HL-60 (cell line): ENCODE measurements at regions not wholly inside any gene's neighbourhood (a gene's known extent, or its start where the extent isn't known, plus 50 kb on each side); places are given as distances from the start of the nearest gene placed in this dataset.

Experiments
- DNase-seq, 2 experiments: peaks; one replicate each; pipeline ENCODE4 v3.0.0-alpha.2; 2010 to 2020; ENCODE audit warnings: low read depth in 1 of 2, low spot score in 1 of 2
- H3K27ac ChIP-seq: fragments of 250-450 bp; sonication (Bioruptor Pico); replicated peaks from 2 replicates; pipeline ENCODE4 v1.5.1; 2020; ENCODE audit warnings: mild to moderate bottlenecking, moderate library complexity
- H3K27me3 ChIP-seq: fragments of 250-450 bp; sonication (Bioruptor Pico); 2 replicates; pipeline ENCODE4 v1.5.1; 2021; ENCODE audit warnings: mild to moderate bottlenecking, moderate library complexity; ENCODE audit not compliant: insufficient read depth, poor library complexity, severe bottlenecking
- H3K4me3 ChIP-seq: replicated peaks from 2 replicates; pipeline ENCODE4 v1.5.1; 2011; ENCODE audit warnings: mild to moderate bottlenecking, control low read depth, low read length; ENCODE audit not compliant: insufficient read depth
- GABPA ChIP-seq: IDR thresholded peaks from 2 replicates; pipeline ENCODE4 v1.6.1; 2012; ENCODE audit warnings: low read depth
- POLR2AphosphoS5 ChIP-seq: IDR thresholded peaks from 2 replicates; pipeline ENCODE4 v1.6.1; 2012; ENCODE audit warnings: low read depth
- SPI1 ChIP-seq: IDR thresholded peaks from 2 replicates; pipeline ENCODE4 v1.6.1; 2012; ENCODE audit warnings: low read depth, mild to moderate bottlenecking, borderline replicate concordance
- TF ChIP-seq, protein P1 (sequence below): IDR thresholded peaks from one replicate; pipeline ENCODE4 v1.5.1; 2011; ENCODE audit warnings: low read length, control low read depth, inconsistent platforms; ENCODE audit not compliant: insufficient read depth
- TF ChIP-seq, protein P2 (sequence below): IDR thresholded peaks from 2 replicates; pipeline ENCODE4 v1.6.1; 2012; ENCODE audit warnings: low read depth; ENCODE audit not compliant: insufficient replicate concordance

DNA sequence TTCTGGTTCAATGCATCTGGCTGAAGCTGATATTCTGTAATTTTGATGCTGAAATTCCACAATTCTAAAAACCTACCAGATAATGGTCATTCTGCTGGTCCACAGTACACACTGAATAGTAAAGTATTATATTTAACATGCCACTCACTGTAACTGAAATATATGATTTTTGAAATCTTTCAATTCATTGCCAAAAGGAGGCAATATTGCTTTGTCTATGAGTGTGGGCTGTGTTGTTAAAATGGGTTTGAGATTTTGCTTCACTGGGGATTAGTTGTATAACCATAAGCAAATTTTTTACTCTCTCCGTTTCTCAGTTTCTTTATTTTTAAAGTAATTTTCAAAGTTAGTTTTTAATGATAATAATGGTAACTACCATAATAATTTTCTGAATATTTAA, 1404.1 kb upstream of the IGFBP7 start:
- no peak for TF ChIP-seq POLR2AphosphoS5
- TF ChIP-seq, protein P1, sequence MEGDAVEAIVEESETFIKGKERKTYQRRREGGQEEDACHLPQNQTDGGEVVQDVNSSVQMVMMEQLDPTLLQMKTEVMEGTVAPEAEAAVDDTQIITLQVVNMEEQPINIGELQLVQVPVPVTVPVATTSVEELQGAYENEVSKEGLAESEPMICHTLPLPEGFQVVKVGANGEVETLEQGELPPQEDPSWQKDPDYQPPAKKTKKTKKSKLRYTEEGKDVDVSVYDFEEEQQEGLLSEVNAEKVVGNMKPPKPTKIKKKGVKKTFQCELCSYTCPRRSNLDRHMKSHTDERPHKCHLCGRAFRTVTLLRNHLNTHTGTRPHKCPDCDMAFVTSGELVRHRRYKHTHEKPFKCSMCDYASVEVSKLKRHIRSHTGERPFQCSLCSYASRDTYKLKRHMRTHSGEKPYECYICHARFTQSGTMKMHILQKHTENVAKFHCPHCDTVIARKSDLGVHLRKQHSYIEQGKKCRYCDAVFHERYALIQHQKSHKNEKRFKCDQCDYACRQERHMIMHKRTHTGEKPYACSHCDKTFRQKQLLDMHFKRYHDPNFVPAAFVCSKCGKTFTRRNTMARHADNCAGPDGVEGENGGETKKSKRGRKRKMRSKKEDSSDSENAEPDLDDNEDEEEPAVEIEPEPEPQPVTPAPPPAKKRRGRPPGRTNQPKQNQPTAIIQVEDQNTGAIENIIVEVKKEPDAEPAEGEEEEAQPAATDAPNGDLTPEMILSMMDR, result no peak
- TF ChIP-seq GABPA, result no peak
- no peak for TF ChIP-seq SPI1
- TF ChIP-seq, protein P2, sequence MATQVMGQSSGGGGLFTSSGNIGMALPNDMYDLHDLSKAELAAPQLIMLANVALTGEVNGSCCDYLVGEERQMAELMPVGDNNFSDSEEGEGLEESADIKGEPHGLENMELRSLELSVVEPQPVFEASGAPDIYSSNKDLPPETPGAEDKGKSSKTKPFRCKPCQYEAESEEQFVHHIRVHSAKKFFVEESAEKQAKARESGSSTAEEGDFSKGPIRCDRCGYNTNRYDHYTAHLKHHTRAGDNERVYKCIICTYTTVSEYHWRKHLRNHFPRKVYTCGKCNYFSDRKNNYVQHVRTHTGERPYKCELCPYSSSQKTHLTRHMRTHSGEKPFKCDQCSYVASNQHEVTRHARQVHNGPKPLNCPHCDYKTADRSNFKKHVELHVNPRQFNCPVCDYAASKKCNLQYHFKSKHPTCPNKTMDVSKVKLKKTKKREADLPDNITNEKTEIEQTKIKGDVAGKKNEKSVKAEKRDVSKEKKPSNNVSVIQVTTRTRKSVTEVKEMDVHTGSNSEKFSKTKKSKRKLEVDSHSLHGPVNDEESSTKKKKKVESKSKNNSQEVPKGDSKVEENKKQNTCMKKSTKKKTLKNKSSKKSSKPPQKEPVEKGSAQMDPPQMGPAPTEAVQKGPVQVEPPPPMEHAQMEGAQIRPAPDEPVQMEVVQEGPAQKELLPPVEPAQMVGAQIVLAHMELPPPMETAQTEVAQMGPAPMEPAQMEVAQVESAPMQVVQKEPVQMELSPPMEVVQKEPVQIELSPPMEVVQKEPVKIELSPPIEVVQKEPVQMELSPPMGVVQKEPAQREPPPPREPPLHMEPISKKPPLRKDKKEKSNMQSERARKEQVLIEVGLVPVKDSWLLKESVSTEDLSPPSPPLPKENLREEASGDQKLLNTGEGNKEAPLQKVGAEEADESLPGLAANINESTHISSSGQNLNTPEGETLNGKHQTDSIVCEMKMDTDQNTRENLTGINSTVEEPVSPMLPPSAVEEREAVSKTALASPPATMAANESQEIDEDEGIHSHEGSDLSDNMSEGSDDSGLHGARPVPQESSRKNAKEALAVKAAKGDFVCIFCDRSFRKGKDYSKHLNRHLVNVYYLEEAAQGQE, result no peak
- Histone ChIP-seq H3K4me3 (no peak overlapping the region), H3K27me3 (no peaks in the 10 kb centered on the region), H3K27ac (no peak overlapping the region)
- DNase-seq, result no peak

DNA sequence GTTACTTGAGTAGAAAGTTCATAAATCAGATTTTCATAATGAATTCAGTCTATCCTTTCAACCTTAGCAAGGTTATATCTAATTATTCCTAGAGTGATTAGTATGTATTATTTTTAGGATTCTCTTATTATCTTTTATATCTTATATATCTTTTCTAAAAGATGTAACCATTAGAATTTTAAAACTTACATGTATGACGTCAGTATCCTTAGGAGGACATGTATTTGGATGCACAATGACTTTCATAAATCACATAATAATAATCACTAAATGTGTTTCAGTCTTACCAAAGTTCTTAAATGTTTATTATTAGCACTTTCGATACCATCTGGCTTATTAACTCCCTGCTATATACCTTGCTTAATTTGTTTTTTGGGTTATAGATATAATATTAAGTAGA, 1400.5 kb upstream of the IGFBP7 start:
- Histone ChIP-seq H3K4me3 (no peak overlapping the region), H3K27me3 (no peaks in the 10 kb centered on the region), H3K27ac (no peak overlapping the region)
- DNase-seq, result no peak
- TF ChIP-seq GABPA, result no peak
- TF ChIP-seq SPI1, result no peak
- TF ChIP-seq, protein P1, result no peak
- TF ChIP-seq, protein P2, result no peak
- no peak for TF ChIP-seq POLR2AphosphoS5

DNA sequence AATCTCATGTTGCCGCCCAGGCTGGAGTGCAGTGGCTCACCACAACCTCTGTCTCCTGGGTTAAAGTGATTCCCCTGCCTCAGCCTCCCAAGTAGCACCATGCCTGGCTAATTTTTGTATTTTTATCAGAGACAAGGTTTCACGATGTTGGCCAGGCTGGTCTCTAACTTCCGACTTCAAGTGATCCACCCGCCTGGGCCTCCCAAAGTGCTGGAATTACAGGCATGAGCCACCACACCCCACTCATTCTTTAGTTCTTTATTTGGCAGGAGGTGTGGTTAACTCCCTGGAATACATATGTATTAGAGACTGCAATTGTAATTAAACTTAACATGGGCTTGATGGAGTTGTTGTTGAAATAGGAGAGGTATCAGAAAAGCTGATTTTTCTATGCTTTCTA, 1396.9 kb upstream of the IGFBP7 start:
- H3K27ac ChIP-seq, result no peak overlapping the region
- H3K27me3 ChIP-seq, result no peaks in the 10 kb centered on the region
- TF ChIP-seq GABPA (no peak), SPI1 (no peak), POLR2AphosphoS5 (no peak)
- TF ChIP-seq, protein P1, result no peak
- TF ChIP-seq, protein P2, result no peak
- no peak overlapping the region for H3K4me3 ChIP-seq
- no peak for DNase-seq
